ENCODE measurements at regions not wholly inside any gene's neighbourhood (a gene's known extent, or its start where the extent isn't known, plus 50 kb on each side); places are given as distances from the start of the nearest gene placed in this dataset.
"Not testable (repeated sequence)": the region's sequence is repeated elsewhere in the genome, so short reads cannot be mapped to it uniquely, and the experiment has no call there.

DNA sequence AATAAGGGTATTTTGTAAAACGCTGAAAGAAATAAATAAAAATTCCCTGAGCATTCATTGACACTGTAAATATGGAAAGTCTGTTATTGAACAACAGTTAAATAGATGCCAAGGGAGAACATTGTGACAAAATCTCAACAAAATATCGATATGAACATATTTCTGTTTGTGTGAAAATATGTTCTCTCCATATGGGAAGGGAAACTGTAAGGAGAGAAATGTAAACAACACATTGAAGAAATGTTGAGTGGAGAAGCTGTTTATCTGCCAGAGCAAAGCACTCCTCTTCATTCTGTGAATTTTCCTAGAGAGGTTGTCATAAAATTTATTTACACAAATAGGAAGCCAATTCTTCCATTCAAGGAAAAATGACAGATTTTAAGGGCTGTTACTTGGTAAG lies 57.1 kb upstream of the EOMES start:
- no peaks in the 10 kb centered on the region for H3K4me1 Mint-ChIP-seq
- POLR2A ChIA-PET: no interaction called here
- intact Hi-C loops (cut with DNase I, micrococcal nuclease): no loop called here
- H3K4me3 Mint-ChIP-seq: no peak overlapping the region
- H3K27ac Mint-ChIP-seq: no peak overlapping the region
- no peak for DNase-seq
- no peaks in the 10 kb centered on the region for H3K27me3 Mint-ChIP-seq
- no peaks in the 10 kb centered on the region for H3K36me3 Mint-ChIP-seq (ENCODE audit: low read depth)
- H3K9me3 Mint-ChIP-seq (ENCODE audit: low read depth): no peaks in the 10 kb centered on the region
- ATAC-seq: no peak
- CTCF ChIA-PET: interaction anchor here (0.6 kb wide), 1 partner anchor 100 kb away, joined by 3 read pairs; no protein-coding TSS in a partner anchor

DNA sequence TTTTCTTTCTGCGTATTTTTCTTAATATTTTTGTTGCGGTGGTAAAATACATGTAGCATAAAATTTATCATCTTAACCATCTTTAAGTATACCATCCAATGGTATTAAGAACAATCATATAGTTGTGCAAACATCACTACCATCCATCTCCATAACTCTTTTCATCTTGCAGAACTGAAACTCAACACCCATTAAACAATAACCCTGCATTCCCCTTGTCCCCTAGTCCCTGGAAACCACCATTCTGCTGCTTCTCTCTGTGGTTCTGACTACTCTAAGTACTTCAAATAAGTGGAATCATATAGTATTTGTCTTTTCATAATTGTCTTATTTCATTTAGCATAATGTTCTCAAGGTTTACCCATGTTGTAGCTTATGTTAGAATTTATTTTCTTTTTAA lies 67.3 kb upstream of the EOMES start:
- Mint-ChIP-seq H3K27ac (no peak overlapping the region), H3K36me3 (ENCODE audit: low read depth) (no peaks in the 10 kb centered on the region), H3K4me1 (no peaks in the 10 kb centered on the region), H3K27me3 (no peaks in the 10 kb centered on the region), H3K9me3 (ENCODE audit: low read depth) (no peaks in the 10 kb centered on the region), H3K4me3 (no peak overlapping the region)
- POLR2A ChIA-PET: no interaction called here
- DNase-seq: no peak
- no peak for ATAC-seq
- CTCF ChIA-PET: no interaction called here
- intact Hi-C loops (cut with DNase I, micrococcal nuclease): no loop called here

DNA sequence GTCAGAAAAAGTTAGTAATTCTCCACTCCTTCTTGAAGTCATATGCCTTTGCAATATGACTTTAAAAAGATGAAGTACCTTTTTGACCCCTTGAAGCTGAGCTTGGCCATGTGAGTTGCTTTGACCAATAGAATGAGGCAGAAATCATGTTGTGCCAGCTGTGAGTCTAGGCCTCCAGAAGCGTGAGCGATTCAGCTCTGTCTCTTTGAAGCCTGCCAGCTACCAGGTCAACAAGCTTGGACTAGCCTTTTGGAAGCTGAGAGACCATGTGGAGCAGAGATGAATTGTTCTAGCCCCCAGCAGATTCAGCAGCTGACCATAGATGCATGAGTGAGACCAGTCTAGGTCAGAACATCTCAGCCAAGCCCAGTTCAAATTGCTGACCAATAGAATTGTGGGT lies 69.8 kb upstream of the EOMES start:
- intact Hi-C loops (cut with DNase I, micrococcal nuclease): no loop called here
- CTCF ChIA-PET: interaction anchor here (0.6 kb wide), 1 partner anchor 703 kb away, joined by 3 read pairs; no protein-coding TSS in a partner anchor
- no peaks in the 10 kb centered on the region for H3K36me3 Mint-ChIP-seq (ENCODE audit: low read depth)
- no peak overlapping the region for H3K4me3 Mint-ChIP-seq
- ATAC-seq (no peak), DNase-seq (no peak)
- peaks cover 3% of the 10 kb centered on the region for H3K4me1 Mint-ChIP-seq
- H3K27ac Mint-ChIP-seq: no peak overlapping the region
- H3K9me3 Mint-ChIP-seq (ENCODE audit: low read depth): no peaks in the 10 kb centered on the region
- H3K27me3 Mint-ChIP-seq: no peaks in the 10 kb centered on the region
- POLR2A ChIA-PET: no interaction called here

DNA sequence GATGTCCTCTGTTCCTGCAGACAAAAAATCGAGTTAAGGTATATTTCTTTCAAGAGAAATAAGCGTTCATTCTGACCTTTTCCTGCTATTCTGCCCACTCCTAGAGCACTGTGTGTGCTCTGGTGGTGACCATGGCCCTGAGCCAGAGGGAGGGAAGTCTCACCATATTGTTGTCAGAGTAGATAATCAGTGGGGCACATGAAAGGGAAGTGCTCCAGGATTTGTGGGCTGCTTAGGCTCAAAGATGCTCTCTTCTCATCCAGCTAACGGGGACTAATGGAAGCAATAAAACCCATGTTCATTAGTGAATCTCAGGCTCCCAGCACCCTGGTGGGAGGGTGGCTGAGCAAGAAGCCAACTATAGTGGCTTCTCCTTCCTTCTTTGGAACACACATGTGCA lies 70.7 kb upstream of the EOMES start:
- intact Hi-C loops (cut with DNase I, micrococcal nuclease): no loop called here
- ChIA-PET POLR2A (no interaction called here), CTCF (no interaction called here)
- ATAC-seq (no peak), DNase-seq (no peak)
- H3K36me3 Mint-ChIP-seq (ENCODE audit: low read depth): no peaks in the 10 kb centered on the region
- no peak overlapping the region for H3K27ac Mint-ChIP-seq
- H3K4me1 Mint-ChIP-seq: peaks cover 3% of the 10 kb centered on the region
- no peak overlapping the region for H3K4me3 Mint-ChIP-seq
- no peaks in the 10 kb centered on the region for H3K27me3 Mint-ChIP-seq
- H3K9me3 Mint-ChIP-seq (ENCODE audit: low read depth): no peaks in the 10 kb centered on the region

DNA sequence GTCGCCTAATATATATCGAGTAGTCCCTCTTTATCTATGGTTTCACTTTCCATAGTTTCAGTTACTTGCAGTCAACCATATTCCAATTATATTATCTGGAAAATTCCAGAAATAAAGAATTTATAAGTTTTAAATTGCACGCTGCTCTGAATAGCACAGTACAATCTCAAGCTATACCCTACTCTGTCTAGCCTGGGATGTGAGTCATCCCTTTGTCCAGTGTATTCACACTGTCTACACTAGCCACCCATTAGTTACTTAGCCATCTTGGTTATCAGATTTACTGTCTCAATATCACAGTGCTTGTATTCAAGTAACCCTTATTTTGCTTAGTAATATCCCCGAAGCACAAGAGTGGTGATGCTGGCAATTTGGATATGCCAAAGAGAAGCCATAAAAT lies 72.1 kb upstream of the EOMES start:
- no peaks in the 10 kb centered on the region for H3K27me3 Mint-ChIP-seq
- no peaks in the 10 kb centered on the region for H3K9me3 Mint-ChIP-seq (ENCODE audit: low read depth)
- POLR2A ChIA-PET: no interaction called here
- CTCF ChIA-PET: no interaction called here
- ATAC-seq (no peak), DNase-seq (no peak)
- intact Hi-C loops (cut with DNase I, micrococcal nuclease): no loop called here
- H3K4me3 Mint-ChIP-seq: no peak overlapping the region
- no peak overlapping the region for H3K27ac Mint-ChIP-seq
- H3K36me3 Mint-ChIP-seq (ENCODE audit: low read depth): no peaks in the 10 kb centered on the region
- H3K4me1 Mint-ChIP-seq: peaks cover 3% of the 10 kb centered on the region

DNA sequence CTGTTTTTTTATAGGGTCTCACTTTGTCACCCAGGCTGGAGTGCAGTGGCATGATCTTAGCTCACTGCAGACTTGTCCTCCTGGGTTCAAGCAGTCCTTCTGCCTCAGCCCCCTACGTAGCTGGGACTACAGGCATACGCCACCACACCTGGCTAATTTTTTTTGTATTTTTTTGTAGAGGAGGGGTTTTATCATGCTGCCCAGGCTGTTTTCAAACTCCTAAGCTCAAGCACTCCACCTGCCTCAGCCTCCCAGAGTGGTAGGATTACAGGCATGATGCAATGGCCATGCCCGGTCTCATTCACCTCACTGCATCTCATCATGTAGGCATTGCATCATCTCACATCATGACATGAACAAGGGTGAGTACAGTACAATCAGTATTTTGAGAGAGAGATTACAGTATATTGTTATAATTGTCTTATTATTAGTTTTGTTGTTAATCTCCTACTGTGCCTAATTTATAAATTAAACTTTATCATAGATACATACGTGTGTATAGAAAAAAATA lies 74.3 kb upstream of the EOMES start:
- ATAC-seq: peak; percentile 39
- Mint-ChIP-seq H3K36me3 (ENCODE audit: low read depth) (no peaks in the 10 kb centered on the region), H3K4me3 (no peak overlapping the region), H3K27me3 (no peaks in the 10 kb centered on the region), H3K27ac (no peak overlapping the region), H3K9me3 (ENCODE audit: low read depth) (no peaks in the 10 kb centered on the region), H3K4me1 (peaks cover 7% of the 10 kb centered on the region)
- no peak for DNase-seq
- POLR2A ChIA-PET: no interaction called here
- CTCF ChIA-PET: interaction anchor here (0.6 kb wide), 1 partner anchor 9 kb away, joined by 3 read pairs; no protein-coding TSS in a partner anchor
- intact Hi-C loops (cut with DNase I, micrococcal nuclease): no loop called here

DNA sequence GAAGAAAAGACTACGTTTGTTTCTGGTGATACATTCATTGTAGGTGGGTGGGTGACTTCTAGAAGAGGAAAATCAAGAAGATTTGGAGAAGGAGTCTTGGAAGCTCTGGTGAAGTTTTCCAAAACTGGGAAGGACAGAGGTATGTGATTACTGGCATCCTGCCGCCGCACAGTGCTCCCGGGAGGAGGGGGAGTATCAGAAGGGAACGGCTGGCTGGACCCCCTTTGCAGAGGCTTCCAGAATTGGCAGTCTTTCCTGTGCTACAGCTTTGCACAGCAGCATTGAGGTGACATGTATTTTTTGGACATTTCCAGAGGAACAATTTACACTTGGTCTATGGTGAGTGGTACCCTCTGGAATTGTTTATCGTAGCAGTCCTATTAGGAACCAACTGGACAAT lies 75.7 kb upstream of the EOMES start:
- Mint-ChIP-seq H3K36me3 (ENCODE audit: low read depth) (no peaks in the 10 kb centered on the region), H3K27me3 (no peaks in the 10 kb centered on the region), H3K27ac (no peak overlapping the region), H3K4me1 (peaks cover 7% of the 10 kb centered on the region), H3K4me3 (no peak overlapping the region), H3K9me3 (ENCODE audit: low read depth) (no peaks in the 10 kb centered on the region)
- DNase-seq (no peak), ATAC-seq (no peak)
- ChIA-PET CTCF (no interaction called here), POLR2A (interaction anchor here (0.7 kb wide), 1 partner anchor 102 kb away, joined by 3 read pairs; no protein-coding TSS in a partner anchor)
- intact Hi-C loops (cut with DNase I, micrococcal nuclease): no loop called here

DNA sequence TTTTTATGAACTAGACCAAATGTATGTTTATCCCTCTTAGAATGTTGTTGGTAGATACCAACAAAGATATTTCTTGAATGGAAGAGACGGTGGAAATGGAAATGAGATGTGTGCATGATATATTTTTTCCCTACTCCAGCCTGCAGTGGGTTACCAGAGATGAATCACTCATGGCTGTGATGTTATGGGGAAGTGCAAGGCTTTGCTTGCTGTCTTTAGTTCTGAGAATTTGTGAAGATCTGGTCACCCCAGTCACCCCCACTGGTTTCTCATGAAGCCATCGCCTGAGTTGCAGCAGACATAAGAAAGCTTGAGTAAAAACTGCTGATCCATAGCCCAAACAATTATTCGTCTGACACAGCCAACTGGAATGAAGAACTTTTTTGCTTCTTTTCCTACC lies 78.1 kb upstream of the EOMES start:
- Mint-ChIP-seq H3K36me3 (ENCODE audit: low read depth) (no peaks in the 10 kb centered on the region), H3K4me1 (peaks cover 7% of the 10 kb centered on the region), H3K4me3 (no peak overlapping the region), H3K27me3 (no peaks in the 10 kb centered on the region), H3K9me3 (ENCODE audit: low read depth) (no peaks in the 10 kb centered on the region), H3K27ac (no peak overlapping the region)
- ChIA-PET CTCF (no interaction called here), POLR2A (no interaction called here)
- intact Hi-C loops (cut with DNase I, micrococcal nuclease): no loop called here
- DNase-seq (peak; percentile 20), ATAC-seq (peak; percentile 58)

DNA sequence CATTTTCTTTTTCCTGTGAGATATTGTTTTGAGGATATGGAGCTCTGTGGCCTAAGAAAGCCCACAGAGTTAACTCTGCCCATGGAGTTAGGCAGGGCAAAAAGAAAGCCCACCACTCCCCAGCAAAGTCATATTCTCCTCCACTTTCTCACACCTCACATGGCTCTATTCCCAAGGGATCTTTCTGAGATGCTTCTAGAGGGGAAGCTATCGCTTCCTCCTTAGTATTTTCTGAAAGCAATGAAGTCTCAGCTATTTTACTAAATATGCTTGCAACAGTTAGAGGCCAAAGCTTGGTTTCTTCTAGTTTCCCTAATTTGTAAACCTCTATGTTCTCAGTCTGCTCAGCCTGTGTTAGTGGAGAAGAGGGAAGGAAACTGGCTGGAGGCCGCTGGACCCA lies 80.3 kb upstream of the EOMES start:
- POLR2A ChIA-PET: no interaction called here
- H3K36me3 Mint-ChIP-seq (ENCODE audit: low read depth): no peaks in the 10 kb centered on the region
- H3K4me1 Mint-ChIP-seq: peaks cover 4% of the 10 kb centered on the region
- no peaks in the 10 kb centered on the region for H3K9me3 Mint-ChIP-seq (ENCODE audit: low read depth)
- DNase-seq (no peak), ATAC-seq (no peak)
- CTCF ChIA-PET: interaction anchor here (0.6 to 1.0 kb wide), 3 partner anchors 30 to 1288 kb away, joined by 3 read pairs; no protein-coding TSS in a partner anchor
- no peak overlapping the region for H3K27ac Mint-ChIP-seq
- no peak overlapping the region for H3K4me3 Mint-ChIP-seq
- intact Hi-C loops (cut with DNase I, micrococcal nuclease): no loop called here
- H3K27me3 Mint-ChIP-seq: no peaks in the 10 kb centered on the region

DNA sequence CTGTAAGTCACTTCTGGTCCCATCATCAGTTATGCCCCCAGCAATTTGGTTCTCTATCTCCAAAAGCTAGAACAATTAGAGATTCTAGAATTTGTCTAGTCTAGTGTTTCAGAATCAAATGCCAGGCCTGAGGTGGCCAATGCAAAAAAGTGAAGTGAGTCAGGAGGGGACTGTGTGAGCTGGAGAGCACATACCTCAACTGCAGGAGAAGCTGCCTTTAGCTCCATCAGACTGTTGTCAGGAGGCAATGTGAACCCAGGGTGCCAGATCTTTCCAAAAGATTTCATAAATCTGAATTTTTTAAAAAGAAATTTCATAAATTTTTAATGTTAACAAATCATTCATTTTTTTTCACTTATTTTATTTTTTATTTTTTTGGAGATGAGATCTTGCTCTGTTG lies 80.7 kb upstream of the EOMES start:
- H3K9me3 Mint-ChIP-seq (ENCODE audit: low read depth): no peaks in the 10 kb centered on the region
- H3K36me3 Mint-ChIP-seq (ENCODE audit: low read depth): no peaks in the 10 kb centered on the region
- no peaks in the 10 kb centered on the region for H3K27me3 Mint-ChIP-seq
- ChIA-PET CTCF (interaction anchor here (0.6 to 1.0 kb wide), 3 partner anchors 30 to 1287 kb away, joined by 3 read pairs; no protein-coding TSS in a partner anchor), POLR2A (no interaction called here)
- H3K4me1 Mint-ChIP-seq: peaks cover 4% of the 10 kb centered on the region
- no peak overlapping the region for H3K4me3 Mint-ChIP-seq
- no peak overlapping the region for H3K27ac Mint-ChIP-seq
- intact Hi-C loops (cut with DNase I, micrococcal nuclease): no loop called here
- DNase-seq (no peak), ATAC-seq (no peak)

DNA sequence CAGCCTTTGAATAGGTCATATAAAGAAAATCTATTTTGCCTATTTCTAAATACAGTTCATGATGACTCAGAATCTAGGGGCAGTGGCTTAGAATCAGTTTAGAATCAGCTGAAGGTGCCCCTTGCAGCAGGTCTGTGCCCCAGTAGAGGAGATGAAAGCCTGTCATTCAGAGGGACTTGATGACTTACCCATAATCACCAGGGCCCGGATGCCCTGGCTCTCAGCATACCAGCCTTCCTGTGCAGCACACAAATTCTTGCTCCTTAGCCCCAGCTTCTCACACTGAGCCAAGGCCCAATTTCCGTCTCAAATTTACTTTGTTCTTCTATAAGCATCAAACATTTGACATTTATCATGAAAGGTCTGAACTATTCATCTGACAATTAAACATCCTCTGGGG lies 83.2 kb upstream of the EOMES start:
- DNase-seq (no peak), ATAC-seq (no peak)
- Mint-ChIP-seq H3K36me3 (ENCODE audit: low read depth) (no peaks in the 10 kb centered on the region), H3K27ac (no peak overlapping the region), H3K4me3 (no peak overlapping the region), H3K9me3 (ENCODE audit: low read depth) (no peaks in the 10 kb centered on the region), H3K27me3 (no peaks in the 10 kb centered on the region), H3K4me1 (peaks cover 2% of the 10 kb centered on the region)
- ChIA-PET CTCF (interaction anchor here (0.5 kb wide), 1 partner anchor 93 kb away, joined by 3 read pairs; no protein-coding TSS in a partner anchor), POLR2A (no interaction called here)
- intact Hi-C loops (cut with DNase I, micrococcal nuclease): no loop called here

DNA sequence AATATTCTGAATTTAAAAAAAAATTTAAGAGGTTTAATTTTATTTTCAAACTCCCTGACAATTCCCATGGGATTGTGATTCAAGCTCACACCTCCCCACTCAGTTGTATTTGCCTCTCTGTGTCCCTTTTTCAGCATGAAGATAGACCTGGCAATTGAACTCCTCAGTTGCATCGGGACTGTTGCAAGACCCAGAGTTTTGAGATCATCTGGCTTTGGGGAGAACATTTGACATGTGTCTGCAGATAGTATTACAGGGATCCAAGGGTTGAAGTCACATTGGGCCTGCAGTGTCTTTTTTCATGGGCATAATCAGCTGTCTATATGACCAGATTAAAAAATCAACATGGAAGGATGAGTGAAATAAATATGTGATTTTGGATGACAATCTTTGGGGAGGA lies 91.1 kb upstream of the EOMES start:
- no peaks in the 10 kb centered on the region for H3K36me3 Mint-ChIP-seq (ENCODE audit: low read depth)
- ChIA-PET CTCF (no interaction called here), POLR2A (no interaction called here)
- no peak overlapping the region for H3K27ac Mint-ChIP-seq
- ATAC-seq: no peak
- DNase-seq: no peak
- H3K4me1 Mint-ChIP-seq: no peaks in the 10 kb centered on the region
- intact Hi-C loops (cut with DNase I, micrococcal nuclease): no loop called here
- H3K4me3 Mint-ChIP-seq: no peak overlapping the region
- peaks cover 2% of the 10 kb centered on the region for H3K9me3 Mint-ChIP-seq (ENCODE audit: low read depth)
- H3K27me3 Mint-ChIP-seq: no peaks in the 10 kb centered on the region

DNA sequence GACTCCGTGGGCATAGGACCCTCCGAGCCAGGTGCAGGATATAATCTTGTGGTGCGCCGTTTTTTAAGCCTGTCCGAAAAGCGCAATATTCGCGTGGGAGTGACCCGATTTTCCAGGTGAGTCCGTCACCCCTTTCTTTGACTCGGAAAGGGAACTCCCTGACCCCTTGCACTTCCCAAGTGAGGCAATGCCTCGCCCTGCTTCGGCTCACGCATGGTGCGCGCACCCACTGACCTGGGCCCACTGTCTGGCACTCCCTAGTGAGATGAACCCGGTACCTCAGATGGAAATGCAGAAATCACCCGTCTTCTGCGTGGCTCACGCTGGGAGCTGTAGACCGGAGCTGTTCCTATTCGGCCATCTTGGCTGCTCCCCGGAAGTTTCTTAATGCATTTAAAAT lies 99.5 kb upstream of the EOMES start:
- H3K4me3 Mint-ChIP-seq; intact Hi-C loops (cut with DNase I, micrococcal nuclease); H3K36me3 Mint-ChIP-seq (ENCODE audit: low read depth); H3K4me1 Mint-ChIP-seq; DNase-seq; H3K27me3 Mint-ChIP-seq; CTCF ChIA-PET; H3K9me3 Mint-ChIP-seq (ENCODE audit: low read depth); H3K27ac Mint-ChIP-seq; ATAC-seq: not testable (repeated sequence)
- POLR2A ChIA-PET: interaction anchor here (0.7 kb wide), 1 partner anchor 1880 kb away, joined by 3 read pairs; no protein-coding TSS in a partner anchor
